GM20000 (cell line): ENCODE measurements at regions not wholly inside any gene's neighbourhood (a gene's known extent, or its start where the extent isn't known, plus 50 kb on each side); places are given as distances from the start of the nearest gene placed in this dataset.

Source experiments
- DNase-seq: peaks from one replicate; pipeline ENCODE4 v3.0.0; 2012; ENCODE audit warnings: low spot score
- TF ChIP-seq, protein P1 (sequence below): IDR thresholded peaks from 2 replicates; pipeline ENCODE4 v1.5.1; 2012; ENCODE audit warnings: mild to moderate bottlenecking, control low read depth; ENCODE audit errors: extremely low read depth, missing control alignments

DNA sequence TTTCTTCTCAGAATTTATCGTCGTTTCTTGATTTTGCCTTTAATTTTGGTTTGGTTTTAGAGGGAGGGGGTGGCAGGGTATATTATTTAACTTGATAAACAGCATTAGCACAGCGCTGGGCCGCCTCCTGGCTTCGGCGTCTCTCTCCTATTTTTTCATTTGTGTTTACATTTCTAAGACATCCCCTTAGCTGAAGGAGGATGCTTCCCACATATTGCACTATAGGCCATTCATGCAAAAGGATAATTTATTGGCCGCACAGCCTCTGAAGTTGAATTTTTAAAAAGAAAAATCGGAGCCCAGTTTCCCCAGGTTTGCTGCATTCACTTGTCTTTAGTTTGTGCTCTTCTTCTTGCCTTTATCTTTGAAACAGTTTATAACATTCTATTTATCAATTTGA lies 497.4 kb upstream of the ZFHX3 start:
- no peak for DNase-seq
- TF ChIP-seq, protein P1, sequence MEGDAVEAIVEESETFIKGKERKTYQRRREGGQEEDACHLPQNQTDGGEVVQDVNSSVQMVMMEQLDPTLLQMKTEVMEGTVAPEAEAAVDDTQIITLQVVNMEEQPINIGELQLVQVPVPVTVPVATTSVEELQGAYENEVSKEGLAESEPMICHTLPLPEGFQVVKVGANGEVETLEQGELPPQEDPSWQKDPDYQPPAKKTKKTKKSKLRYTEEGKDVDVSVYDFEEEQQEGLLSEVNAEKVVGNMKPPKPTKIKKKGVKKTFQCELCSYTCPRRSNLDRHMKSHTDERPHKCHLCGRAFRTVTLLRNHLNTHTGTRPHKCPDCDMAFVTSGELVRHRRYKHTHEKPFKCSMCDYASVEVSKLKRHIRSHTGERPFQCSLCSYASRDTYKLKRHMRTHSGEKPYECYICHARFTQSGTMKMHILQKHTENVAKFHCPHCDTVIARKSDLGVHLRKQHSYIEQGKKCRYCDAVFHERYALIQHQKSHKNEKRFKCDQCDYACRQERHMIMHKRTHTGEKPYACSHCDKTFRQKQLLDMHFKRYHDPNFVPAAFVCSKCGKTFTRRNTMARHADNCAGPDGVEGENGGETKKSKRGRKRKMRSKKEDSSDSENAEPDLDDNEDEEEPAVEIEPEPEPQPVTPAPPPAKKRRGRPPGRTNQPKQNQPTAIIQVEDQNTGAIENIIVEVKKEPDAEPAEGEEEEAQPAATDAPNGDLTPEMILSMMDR, result no peak

DNA sequence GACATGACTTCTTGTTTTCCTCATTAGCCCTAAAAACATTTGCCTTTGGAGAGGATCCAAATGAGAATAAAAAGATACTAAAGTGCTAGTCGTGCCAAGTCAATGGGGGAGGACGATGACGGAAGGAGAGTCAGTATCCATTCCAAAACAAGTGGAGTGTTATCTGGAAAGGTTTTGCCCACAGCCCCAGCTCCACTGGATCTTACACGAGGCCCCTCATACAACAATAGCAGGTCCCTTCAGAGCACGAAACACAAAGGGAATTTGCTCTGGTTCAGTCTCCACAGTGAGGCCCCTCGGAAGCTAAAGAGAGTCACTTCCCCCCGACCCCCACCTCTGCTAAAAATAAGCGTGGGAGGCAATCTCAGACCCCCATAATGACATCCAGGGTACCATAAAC lies 496.9 kb upstream of the ZFHX3 start:
- no peak for DNase-seq
- TF ChIP-seq, protein P1, result no peak

DNA sequence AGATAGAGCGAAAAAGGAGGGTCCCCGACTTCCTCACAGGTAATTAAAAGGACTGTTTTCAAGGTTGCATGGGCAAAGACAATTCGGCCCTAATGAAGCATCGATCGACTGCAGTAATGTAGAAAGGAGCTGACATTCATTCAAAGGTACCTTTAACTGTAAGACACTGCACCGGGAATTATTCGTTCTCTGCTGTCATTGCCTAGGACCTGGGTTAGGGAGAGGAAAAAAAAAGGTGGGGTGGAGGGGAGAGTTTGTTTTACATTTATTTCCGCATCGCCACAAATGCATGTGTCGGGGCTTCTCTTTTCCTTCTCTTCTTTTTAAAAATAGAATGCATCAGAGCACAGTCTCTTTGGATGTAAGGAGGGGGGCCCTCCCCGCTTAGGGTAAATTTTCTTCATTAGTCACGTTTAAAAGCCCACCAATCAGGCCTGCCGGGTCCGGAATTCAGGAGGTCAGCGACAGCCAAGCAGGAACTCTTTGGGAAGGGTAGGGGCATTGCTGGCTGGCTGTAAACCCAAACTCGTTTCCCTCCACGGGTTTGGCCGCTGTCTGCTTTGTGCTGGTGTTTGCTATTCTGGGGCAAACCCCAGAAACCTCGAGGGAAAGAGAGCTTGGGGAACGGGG lies 496.2 kb upstream of the ZFHX3 start:
- DNase-seq, result no peak
- TF ChIP-seq, protein P1, result no peak

DNA sequence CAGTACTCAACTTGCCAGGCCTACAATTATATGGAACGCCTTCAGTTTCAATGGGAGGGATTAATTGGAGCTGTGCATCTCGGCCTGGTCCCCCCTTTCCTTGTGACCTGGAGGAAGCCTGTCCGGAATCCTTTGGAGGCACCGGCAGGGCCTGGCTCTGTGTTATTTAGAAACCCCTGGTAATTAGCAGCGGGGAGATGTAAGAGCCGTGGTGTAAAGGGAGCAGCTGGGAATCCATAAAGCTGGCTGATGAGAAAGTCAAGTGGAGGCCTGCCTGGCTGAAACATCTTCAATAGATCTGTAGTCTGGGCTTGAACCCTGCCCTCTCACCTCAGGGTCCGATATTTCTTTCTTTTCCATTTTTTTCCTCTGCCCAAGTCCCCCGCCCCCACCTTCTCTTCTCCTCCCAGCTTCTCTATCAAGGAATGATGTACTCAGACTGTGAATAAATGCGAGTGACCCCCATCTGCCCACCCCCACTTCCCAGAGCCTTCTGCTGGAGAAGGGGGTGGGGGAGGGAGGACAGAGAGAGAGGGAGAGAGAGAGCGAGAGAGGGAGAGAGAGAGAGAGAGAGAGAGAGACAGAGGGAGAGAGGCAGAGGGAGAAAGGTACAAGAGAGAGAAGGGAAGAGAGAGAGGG lies 495.5 kb upstream of the ZFHX3 start:
- TF ChIP-seq, protein P1, result no peak
- DNase-seq, result no peak

DNA sequence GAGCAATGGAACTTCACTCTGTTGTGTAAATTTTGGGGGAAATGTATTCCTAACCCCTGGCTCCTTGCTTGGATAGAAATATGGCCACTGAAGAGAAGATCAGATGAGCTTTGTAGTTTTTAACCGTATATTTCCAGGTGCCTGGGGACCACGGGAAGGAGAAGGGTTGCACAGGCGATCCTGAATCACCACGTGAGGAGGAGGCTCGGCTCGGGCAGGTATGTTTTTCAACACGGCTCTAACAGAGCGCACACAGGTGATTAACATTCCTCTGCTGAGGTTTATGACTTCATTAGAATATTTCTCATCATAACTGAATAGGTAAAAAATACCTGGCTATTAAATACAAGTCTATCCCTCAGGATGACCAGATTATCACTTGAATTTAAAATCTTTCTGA lies 495.0 kb upstream of the ZFHX3 start:
- DNase-seq, result no peak
- TF ChIP-seq, protein P1, result no peak

DNA sequence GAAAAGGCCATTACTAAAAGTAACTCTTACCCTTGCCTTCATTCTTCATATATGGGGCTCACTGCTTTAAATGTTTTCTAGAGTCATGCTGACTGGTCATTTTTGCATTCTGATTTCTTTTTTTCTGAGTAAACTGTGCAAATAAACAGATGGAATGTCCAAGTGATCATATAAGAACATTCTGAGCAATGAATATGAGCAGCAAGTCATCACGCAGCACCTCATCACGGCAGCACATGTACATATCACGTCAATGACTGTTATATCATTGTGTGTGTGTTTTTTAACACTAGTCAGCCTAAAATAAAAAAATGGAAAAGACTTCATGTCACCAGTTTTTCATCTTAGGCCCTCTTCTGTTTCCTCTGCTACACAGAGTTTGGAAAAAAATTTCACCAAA lies 490.0 kb upstream of the ZFHX3 start:
- no peak for DNase-seq
- TF ChIP-seq, protein P1, result no peak

DNA sequence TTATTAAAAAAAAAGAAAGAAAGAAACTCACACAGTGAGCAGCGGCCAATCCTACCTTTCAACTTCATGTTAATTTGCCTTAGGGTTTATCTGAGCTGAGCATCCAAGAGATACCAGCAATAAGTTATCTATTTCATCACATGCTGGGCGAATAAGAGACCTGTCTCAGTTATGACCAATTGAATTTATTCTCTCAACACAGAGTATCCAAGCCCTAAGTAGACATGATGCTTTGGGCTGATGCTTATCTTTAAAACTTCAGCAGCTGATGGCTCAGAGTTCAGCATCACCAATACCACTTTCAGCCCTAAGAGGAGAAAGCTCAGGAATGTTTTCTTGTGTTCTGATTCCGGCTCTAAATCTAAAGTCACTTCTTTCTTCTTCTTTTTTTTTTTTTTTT lies 489.0 kb upstream of the ZFHX3 start:
- no peak for DNase-seq
- TF ChIP-seq, protein P1, result no peak
